ENCODE measurements at regions not wholly inside any gene's neighbourhood (a gene's known extent, or its start where the extent isn't known, plus 50 kb on each side); places are given as distances from the start of the nearest gene placed in this dataset.

DNA sequence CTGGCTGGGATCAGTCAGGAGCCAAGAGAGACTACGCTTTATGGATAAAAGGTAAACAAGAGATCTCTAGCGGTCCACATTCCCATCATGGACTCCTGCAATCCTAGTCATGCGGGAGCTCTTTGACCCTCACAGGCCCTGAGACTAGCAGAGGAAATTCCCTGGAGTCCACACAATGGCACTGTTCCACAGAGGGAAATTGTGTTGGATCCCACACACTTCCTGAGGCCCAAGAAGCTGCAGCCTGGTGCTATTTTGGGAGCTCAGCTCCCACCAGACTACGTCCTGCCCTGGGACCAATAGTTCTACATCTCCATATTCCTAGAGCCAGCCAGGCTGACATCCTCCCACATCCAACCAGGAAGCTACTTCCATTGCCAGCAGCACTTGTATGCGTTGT is 2358.4 kb downstream of the PCDH9 start:
- ATAC-seq (ENCODE audit: insufficient number of reproducible peaks, low FRiP score, low read depth): no peak
- H3K36me3 ChIP-seq: no peaks in the 10 kb centered on the region

DNA sequence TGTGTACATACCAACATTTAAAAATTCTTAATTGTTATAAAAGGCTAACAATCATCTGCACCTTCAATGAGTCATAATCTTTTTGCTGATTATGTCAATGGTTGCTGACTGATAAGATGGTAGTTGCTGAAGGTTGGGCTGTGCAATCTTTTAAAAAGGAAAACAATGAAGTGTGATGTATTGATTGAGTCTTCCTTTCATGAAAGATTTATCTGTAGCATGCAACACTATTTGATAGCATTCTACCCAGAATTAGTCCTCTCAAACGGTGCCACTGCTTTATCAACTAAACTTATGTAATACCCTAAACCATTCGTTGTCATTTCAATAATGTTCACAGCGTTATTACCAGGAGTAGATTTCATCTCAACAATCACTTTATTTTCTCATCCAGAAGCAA is 2360.6 kb downstream of the PCDH9 start:
- no peaks in the 10 kb centered on the region for H3K4me1 ChIP-seq (ENCODE audit: control insufficient read depth in 1 of 2, low read depth in 2 of 2)
- no peak overlapping the region for H3K4me3 ChIP-seq
- DNase-seq (ENCODE audit: low spot score) (no peak), ATAC-seq (ENCODE audit: insufficient number of reproducible peaks, low FRiP score, low read depth) (no peak)
- TF ChIP-seq, protein P1, sequence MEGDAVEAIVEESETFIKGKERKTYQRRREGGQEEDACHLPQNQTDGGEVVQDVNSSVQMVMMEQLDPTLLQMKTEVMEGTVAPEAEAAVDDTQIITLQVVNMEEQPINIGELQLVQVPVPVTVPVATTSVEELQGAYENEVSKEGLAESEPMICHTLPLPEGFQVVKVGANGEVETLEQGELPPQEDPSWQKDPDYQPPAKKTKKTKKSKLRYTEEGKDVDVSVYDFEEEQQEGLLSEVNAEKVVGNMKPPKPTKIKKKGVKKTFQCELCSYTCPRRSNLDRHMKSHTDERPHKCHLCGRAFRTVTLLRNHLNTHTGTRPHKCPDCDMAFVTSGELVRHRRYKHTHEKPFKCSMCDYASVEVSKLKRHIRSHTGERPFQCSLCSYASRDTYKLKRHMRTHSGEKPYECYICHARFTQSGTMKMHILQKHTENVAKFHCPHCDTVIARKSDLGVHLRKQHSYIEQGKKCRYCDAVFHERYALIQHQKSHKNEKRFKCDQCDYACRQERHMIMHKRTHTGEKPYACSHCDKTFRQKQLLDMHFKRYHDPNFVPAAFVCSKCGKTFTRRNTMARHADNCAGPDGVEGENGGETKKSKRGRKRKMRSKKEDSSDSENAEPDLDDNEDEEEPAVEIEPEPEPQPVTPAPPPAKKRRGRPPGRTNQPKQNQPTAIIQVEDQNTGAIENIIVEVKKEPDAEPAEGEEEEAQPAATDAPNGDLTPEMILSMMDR (IDR thresholded peaks at IDR 0.05): no peak
- H3K36me3 ChIP-seq: no peaks in the 10 kb centered on the region
- H3K27me3 ChIP-seq (replicated peaks; ENCODE audit: insufficient read depth): no peaks in the 10 kb centered on the region
- H3K9me3 ChIP-seq: no peaks in the 10 kb centered on the region
- H3K27ac ChIP-seq: no peak overlapping the region

More for the DNA sequence above, 2358.4 kb downstream of the PCDH9 start:
- Histone ChIP-seq H3K4me1 (ENCODE audit: control insufficient read depth in 1 of 2, low read depth in 2 of 2) (no peaks in the 10 kb centered on the region), H3K4me3 (no peak overlapping the region), H3K27me3 (replicated peaks; ENCODE audit: insufficient read depth) (no peaks in the 10 kb centered on the region), H3K27ac (no peak overlapping the region), H3K9me3 (no peaks in the 10 kb centered on the region)
- DNase-seq (ENCODE audit: low spot score): no peak
- TF ChIP-seq, protein P1 (IDR thresholded peaks at IDR 0.05): no peak

DNA sequence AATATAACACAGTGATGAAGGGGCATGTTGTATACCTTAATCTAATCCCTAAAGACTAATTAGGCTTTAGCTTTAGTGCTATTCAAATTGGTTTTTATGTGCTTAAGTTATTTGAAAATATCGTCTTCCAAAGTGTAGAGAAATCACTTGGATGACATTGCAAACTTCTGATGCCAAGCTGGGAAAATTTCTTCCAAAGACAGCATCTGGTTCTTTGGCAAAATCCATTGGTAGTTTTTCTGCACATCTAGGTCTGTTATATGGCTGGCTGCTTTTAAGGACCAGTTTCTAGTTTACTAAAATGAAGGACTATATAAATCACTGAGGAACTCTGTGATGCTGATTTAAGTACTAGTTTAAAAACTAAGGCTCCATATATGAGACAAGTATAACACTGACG is 2362.3 kb downstream of the PCDH9 start:
- Histone ChIP-seq H3K36me3 (no peaks in the 10 kb centered on the region), H3K27me3 (replicated peaks; ENCODE audit: insufficient read depth) (no peaks in the 10 kb centered on the region), H3K27ac (no peak overlapping the region), H3K4me3 (no peak overlapping the region), H3K9me3 (no peaks in the 10 kb centered on the region), H3K4me1 (ENCODE audit: control insufficient read depth in 1 of 2, low read depth in 2 of 2) (no peaks in the 10 kb centered on the region)
- ATAC-seq (ENCODE audit: insufficient number of reproducible peaks, low FRiP score, low read depth) (no peak), DNase-seq (ENCODE audit: low spot score) (no peak)
- TF ChIP-seq, protein P1 (IDR thresholded peaks at IDR 0.05): no peak

DNA sequence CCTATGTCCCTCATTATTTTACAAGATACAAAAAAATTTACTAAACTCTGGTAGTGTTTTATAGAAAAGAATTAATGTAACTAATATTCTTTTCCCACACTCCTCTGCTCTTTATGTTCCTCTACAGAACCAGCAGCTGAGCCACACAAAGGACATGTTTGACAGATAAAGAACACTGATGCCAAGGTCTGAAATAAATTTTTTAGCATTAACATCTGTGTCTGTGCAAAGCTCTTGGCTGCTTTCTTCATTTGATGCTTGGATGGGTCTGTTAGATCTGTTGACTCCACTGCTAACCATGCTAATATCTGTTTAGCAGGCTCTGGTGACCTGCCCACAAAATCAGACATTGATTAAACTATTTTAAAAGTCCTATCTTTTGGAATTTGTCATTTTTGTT is 2363.8 kb downstream of the PCDH9 start:
- no peak overlapping the region for H3K27ac ChIP-seq
- no peaks in the 10 kb centered on the region for H3K4me1 ChIP-seq (ENCODE audit: control insufficient read depth in 1 of 2, low read depth in 2 of 2)
- no peaks in the 10 kb centered on the region for H3K9me3 ChIP-seq
- H3K27me3 ChIP-seq (replicated peaks; ENCODE audit: insufficient read depth): no peaks in the 10 kb centered on the region
- TF ChIP-seq, protein P1 (IDR thresholded peaks at IDR 0.05): no peak
- H3K4me3 ChIP-seq: no peak overlapping the region
- ATAC-seq (ENCODE audit: insufficient number of reproducible peaks, low FRiP score, low read depth): no peak
- DNase-seq (ENCODE audit: low spot score): no peak
- H3K36me3 ChIP-seq: no peaks in the 10 kb centered on the region

DNA sequence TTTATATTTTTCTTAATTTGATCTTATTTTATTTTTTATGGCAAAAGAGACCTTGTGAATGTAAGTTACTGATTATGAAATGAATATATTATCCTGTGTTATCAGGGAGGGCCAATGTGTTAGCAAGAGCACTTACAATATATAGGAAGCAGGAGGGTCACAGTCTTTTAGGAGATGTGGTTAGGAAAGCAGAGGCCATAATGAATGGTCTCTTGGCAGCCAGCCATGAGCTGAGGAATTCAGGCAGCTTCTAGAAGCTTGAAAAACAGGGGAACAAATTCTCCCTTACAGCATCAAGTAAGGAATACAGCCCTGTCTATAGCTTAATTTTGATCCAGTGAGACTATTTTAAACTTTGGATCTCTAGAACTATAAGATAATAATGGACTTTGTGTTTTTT is 2374.6 kb downstream of the PCDH9 start:
- Histone ChIP-seq H3K27me3 (replicated peaks; ENCODE audit: insufficient read depth) (no peaks in the 10 kb centered on the region), H3K27ac (no peak overlapping the region), H3K4me1 (ENCODE audit: control insufficient read depth in 1 of 2, low read depth in 2 of 2) (no peaks in the 10 kb centered on the region), H3K9me3 (no peaks in the 10 kb centered on the region), H3K36me3 (no peaks in the 10 kb centered on the region), H3K4me3 (no peak overlapping the region)
- TF ChIP-seq, protein P1 (IDR thresholded peaks at IDR 0.05): no peak
- no peak for DNase-seq (ENCODE audit: low spot score)
- no peak for ATAC-seq (ENCODE audit: insufficient number of reproducible peaks, low FRiP score, low read depth)
